ENCODE measurements at regions not wholly inside any gene's neighbourhood (a gene's known extent, or its start where the extent isn't known, plus 50 kb on each side); places are given as distances from the start of the nearest gene placed in this dataset.

GRCh38 chr16:47949276-47949675, 206.5 kb downstream of the ABCC12 start:
- Mint-ChIP-seq H3K27me3 (ENCODE audit: low read depth) (peaks cover 8% of the 10 kb centered on the region), H3K4me1 (ENCODE audit: low read depth) (no peaks in the 10 kb centered on the region), H3K36me3 (ENCODE audit: insufficient read depth) (no peaks in the 10 kb centered on the region), H3K4me3 (no peak overlapping the region), H3K9me3 (no peaks in the 10 kb centered on the region)
- DNase-seq (no peak), ATAC-seq (no peak)

GRCh38 chr16:47947723-47948122, 208.1 kb downstream of the ABCC12 start:
- DNase-seq (no peak), ATAC-seq (no peak)
- Mint-ChIP-seq H3K36me3 (ENCODE audit: insufficient read depth) (no peaks in the 10 kb centered on the region), H3K4me1 (ENCODE audit: low read depth) (no peaks in the 10 kb centered on the region), H3K9me3 (no peaks in the 10 kb centered on the region), H3K4me3 (no peak overlapping the region), H3K27me3 (ENCODE audit: low read depth) (peaks cover 11% of the 10 kb centered on the region)

DNA sequence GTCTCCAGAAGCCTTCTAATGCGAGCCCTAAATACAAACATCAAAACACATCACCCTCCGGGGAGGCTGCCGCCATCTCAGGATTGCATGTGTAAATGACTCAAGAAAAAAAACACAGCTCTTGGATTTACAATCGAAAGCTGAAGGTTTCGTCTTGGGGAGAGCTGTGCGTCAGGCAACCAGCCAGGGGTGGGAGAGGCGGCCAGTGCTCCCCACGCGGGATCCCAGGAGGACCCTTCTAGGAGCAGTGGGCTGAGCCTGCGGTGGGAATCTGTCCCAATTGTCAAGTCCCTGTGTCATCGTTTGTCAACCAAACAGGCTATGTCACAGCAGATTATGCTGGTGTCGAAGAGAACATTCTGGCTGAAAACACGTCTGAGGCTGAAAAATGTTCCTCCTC, 209.7 kb downstream of the ABCC12 start:
- Mint-ChIP-seq H3K4me3 (no peak overlapping the region), H3K4me1 (ENCODE audit: low read depth) (no peaks in the 10 kb centered on the region), H3K9me3 (no peaks in the 10 kb centered on the region), H3K27me3 (ENCODE audit: low read depth) (peaks cover 13% of the 10 kb centered on the region), H3K36me3 (ENCODE audit: insufficient read depth) (no peaks in the 10 kb centered on the region)
- DNase-seq (no peak), ATAC-seq (no peak)

DNA sequence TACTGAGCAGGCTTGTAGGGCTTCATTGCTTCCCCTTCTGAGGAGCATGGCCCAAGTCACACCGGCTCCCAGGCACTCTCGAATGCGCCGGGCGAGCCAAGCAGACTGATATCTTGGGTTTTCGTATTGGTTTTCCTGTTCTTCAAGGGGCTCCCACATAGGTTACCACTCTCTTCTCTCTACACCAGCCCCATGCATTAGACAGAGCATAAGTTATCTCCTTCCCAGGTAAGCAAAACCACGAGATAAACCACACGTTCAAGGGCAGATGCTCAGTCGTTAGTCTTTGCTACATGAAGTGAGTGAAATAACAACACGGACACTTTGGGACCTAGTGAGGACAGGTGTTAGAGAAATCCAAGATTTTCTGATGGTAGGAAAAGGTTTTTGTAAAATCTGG, 211.2 kb downstream of the ABCC12 start:
- DNase-seq (no peak), ATAC-seq (no peak)
- H3K4me1 Mint-ChIP-seq (ENCODE audit: low read depth) = no peaks in the 10 kb centered on the region
- H3K4me3 Mint-ChIP-seq = no peak overlapping the region
- no peaks in the 10 kb centered on the region for H3K9me3 Mint-ChIP-seq
- peaks cover 14% of the 10 kb centered on the region for H3K27me3 Mint-ChIP-seq (ENCODE audit: low read depth)
- H3K36me3 Mint-ChIP-seq (ENCODE audit: insufficient read depth) = no peaks in the 10 kb centered on the region

GRCh38 chr16:47943235-47943634, 212.6 kb downstream of the ABCC12 start:
- H3K36me3 Mint-ChIP-seq (ENCODE audit: insufficient read depth) = no peaks in the 10 kb centered on the region
- DNase-seq (no peak), ATAC-seq (no peak)
- H3K4me3 Mint-ChIP-seq = no peak overlapping the region
- H3K27me3 Mint-ChIP-seq (ENCODE audit: low read depth) = peaks cover 14% of the 10 kb centered on the region
- H3K4me1 Mint-ChIP-seq (ENCODE audit: low read depth) = no peaks in the 10 kb centered on the region
- no peaks in the 10 kb centered on the region for H3K9me3 Mint-ChIP-seq

GRCh38 chr16:47940466-47940865, 215.3 kb downstream of the ABCC12 start:
- Mint-ChIP-seq H3K9me3 (no peaks in the 10 kb centered on the region), H3K27me3 (ENCODE audit: low read depth) (peaks cover 7% of the 10 kb centered on the region), H3K4me1 (ENCODE audit: low read depth) (no peaks in the 10 kb centered on the region), H3K4me3 (no peak overlapping the region), H3K36me3 (ENCODE audit: insufficient read depth) (no peaks in the 10 kb centered on the region)
- DNase-seq (no peak), ATAC-seq (no peak)

- H3K27me3 Mint-ChIP-seq (ENCODE audit: low read depth) = peaks cover 7% of the 10 kb centered on the region
These were observed 216.1 kb downstream of the ABCC12 start for GRCh38 chr16:47939680-47940079.

DNA sequence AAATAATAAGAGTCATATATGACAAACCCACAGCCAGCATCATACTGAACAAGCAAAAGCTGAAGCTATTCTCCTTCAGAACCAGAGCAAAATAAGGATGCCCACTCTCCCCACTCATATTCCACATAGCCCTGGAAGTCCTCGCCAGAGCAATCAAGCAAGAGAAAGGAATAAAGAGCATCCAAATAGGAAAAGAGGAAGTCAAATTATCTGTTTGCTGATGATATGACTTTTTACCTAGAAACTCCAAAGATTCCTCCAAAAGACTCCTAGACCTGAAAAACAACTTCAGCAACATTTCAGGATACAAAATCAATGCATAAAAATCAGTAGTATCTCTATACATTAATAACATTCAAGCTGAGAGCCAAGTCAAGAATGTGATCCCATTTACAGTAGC, 217.5 kb downstream of the ABCC12 start:
- Mint-ChIP-seq H3K36me3 (ENCODE audit: insufficient read depth) (no peaks in the 10 kb centered on the region), H3K9me3 (peaks cover 4% of the 10 kb centered on the region), H3K4me3 (no peak overlapping the region), H3K27me3 (ENCODE audit: low read depth) (peaks cover 4% of the 10 kb centered on the region), H3K4me1 (ENCODE audit: low read depth) (no peaks in the 10 kb centered on the region)
- DNase-seq (no peak), ATAC-seq (no peak)

More at GRCh38 chr16:47939680-47940079, 216.1 kb downstream of the ABCC12 start:
- ATAC-seq = no peak
- no peak for DNase-seq
- no peaks in the 10 kb centered on the region for H3K9me3 Mint-ChIP-seq
- H3K4me3 Mint-ChIP-seq = no peak overlapping the region
- H3K36me3 Mint-ChIP-seq (ENCODE audit: insufficient read depth) = no peaks in the 10 kb centered on the region
- H3K4me1 Mint-ChIP-seq (ENCODE audit: low read depth) = no peaks in the 10 kb centered on the region

DNA sequence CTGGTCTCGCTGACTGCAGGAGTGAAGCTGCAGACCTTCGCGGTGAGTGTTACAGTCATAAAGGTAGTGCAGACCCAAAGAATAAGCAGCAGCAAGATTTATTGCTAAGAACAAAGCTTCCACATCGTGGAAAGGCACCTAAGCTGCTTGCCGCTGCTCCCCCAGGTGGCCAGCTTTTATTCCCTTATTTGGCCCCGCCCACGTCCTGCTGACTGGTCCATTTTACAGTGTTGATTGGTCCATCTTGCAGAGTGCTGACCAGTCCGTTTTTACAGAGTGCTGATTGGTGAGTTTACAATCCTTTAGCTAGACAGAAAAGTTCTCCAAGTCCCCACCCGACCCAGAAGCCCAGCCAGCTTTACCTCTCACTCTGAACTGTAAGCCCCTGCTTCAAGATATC, 227.8 kb downstream of the ABCC12 start:
- ATAC-seq (no peak), DNase-seq (no peak)
- Mint-ChIP-seq H3K9me3 (no peaks in the 10 kb centered on the region), H3K4me3 (no peak overlapping the region), H3K27me3 (ENCODE audit: low read depth) (peaks cover 2% of the 10 kb centered on the region), H3K4me1 (ENCODE audit: low read depth) (no peaks in the 10 kb centered on the region), H3K36me3 (ENCODE audit: insufficient read depth) (no peaks in the 10 kb centered on the region)

- H3K4me3 Mint-ChIP-seq = no peak overlapping the region
- H3K4me1 Mint-ChIP-seq (ENCODE audit: low read depth) = no peaks in the 10 kb centered on the region
- ATAC-seq (no peak), DNase-seq (no peak)
- no peaks in the 10 kb centered on the region for H3K36me3 Mint-ChIP-seq (ENCODE audit: insufficient read depth)
- peaks cover 2% of the 10 kb centered on the region for H3K27me3 Mint-ChIP-seq (ENCODE audit: low read depth)
- H3K9me3 Mint-ChIP-seq = no peaks in the 10 kb centered on the region
These were observed 228.5 kb downstream of the ABCC12 start for GRCh38 chr16:47927330-47927729.

DNA sequence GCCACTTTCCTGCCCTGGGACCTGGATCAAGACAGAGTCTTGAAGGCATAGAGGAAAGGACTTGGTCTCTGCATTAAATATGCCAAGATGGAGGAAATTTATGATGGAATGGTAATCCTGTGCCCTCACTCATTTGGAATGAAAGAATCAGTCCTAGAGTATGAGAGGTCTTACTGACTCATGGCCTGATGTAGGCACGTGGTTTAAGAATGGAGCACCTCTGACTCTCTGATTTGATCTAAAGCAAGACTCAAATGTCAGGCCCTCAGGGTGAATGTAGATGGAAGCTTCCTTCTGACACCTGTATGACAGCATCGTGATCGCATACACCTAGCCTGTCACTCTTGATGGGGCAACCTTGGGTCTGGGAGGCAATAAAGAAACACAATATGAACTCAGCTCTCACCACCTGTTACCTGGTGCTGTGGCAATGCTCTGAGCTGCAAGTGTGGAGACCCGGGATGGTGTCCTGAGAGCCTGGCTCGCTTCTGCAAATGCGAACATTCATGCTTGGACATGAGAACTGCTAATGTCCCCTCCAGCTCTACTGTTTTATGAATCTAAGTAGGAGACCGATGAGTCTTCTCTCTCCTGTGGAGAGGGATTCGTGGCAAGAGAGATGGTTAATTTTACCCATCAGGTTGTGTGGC, 229.9 kb downstream of the ABCC12 start:
- H3K4me3 Mint-ChIP-seq = no peak overlapping the region
- H3K36me3 Mint-ChIP-seq (ENCODE audit: insufficient read depth) = no peaks in the 10 kb centered on the region
- ATAC-seq = no peak
- peaks cover 2% of the 10 kb centered on the region for H3K27me3 Mint-ChIP-seq (ENCODE audit: low read depth)
- no peak for DNase-seq
- H3K9me3 Mint-ChIP-seq = no peaks in the 10 kb centered on the region
- no peaks in the 10 kb centered on the region for H3K4me1 Mint-ChIP-seq (ENCODE audit: low read depth)

GRCh38 chr16:47924950-47925349, 230.8 kb downstream of the ABCC12 start:
- no peak overlapping the region for H3K4me3 Mint-ChIP-seq
- H3K4me1 Mint-ChIP-seq (ENCODE audit: low read depth) = no peaks in the 10 kb centered on the region
- ATAC-seq (no peak), DNase-seq (no peak)
- H3K27me3 Mint-ChIP-seq (ENCODE audit: low read depth) = peaks cover 2% of the 10 kb centered on the region
- H3K9me3 Mint-ChIP-seq = no peaks in the 10 kb centered on the region
- H3K36me3 Mint-ChIP-seq (ENCODE audit: insufficient read depth) = no peaks in the 10 kb centered on the region

DNA sequence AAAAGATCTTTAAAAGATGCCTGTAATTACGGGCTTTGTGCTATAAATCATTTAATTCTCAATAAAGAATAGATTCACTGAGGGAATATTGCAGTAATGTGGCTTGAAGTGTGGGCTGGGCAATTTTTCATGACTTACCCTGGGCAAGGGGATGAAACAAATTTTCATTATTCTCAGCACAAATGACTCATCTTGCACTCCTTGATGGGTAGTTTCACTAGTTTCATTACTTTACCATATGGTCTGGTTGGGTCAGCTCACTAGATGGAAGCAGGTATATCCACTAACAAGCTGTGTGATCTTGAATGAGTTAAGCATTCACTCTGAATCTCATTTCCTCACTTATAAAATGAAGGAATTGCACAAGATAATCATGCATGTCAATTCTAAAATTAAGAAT, 234.3 kb downstream of the ABCC12 start:
- Mint-ChIP-seq H3K27me3 (ENCODE audit: low read depth) (peaks cover 5% of the 10 kb centered on the region), H3K36me3 (ENCODE audit: insufficient read depth) (no peaks in the 10 kb centered on the region), H3K9me3 (no peaks in the 10 kb centered on the region), H3K4me3 (no peak overlapping the region), H3K4me1 (ENCODE audit: low read depth) (no peaks in the 10 kb centered on the region)
- DNase-seq (no peak), ATAC-seq (no peak)

- Mint-ChIP-seq H3K4me3 (no peak overlapping the region), H3K4me1 (ENCODE audit: low read depth) (no peaks in the 10 kb centered on the region), H3K27me3 (ENCODE audit: low read depth) (peaks cover 5% of the 10 kb centered on the region), H3K9me3 (no peaks in the 10 kb centered on the region), H3K36me3 (ENCODE audit: insufficient read depth) (no peaks in the 10 kb centered on the region)
- DNase-seq = no peak
- ATAC-seq = no peak
These were observed 235.1 kb downstream of the ABCC12 start for GRCh38 chr16:47920709-47921108.

- no peak overlapping the region for H3K4me3 Mint-ChIP-seq
- no peaks in the 10 kb centered on the region for H3K36me3 Mint-ChIP-seq (ENCODE audit: insufficient read depth)
- peaks cover 3% of the 10 kb centered on the region for H3K27me3 Mint-ChIP-seq (ENCODE audit: low read depth)
- H3K9me3 Mint-ChIP-seq = no peaks in the 10 kb centered on the region
- H3K4me1 Mint-ChIP-seq (ENCODE audit: low read depth) = no peaks in the 10 kb centered on the region
- ATAC-seq (no peak), DNase-seq (no peak)
These were observed 238.7 kb downstream of the ABCC12 start for GRCh38 chr16:47917118-47917517.

DNA sequence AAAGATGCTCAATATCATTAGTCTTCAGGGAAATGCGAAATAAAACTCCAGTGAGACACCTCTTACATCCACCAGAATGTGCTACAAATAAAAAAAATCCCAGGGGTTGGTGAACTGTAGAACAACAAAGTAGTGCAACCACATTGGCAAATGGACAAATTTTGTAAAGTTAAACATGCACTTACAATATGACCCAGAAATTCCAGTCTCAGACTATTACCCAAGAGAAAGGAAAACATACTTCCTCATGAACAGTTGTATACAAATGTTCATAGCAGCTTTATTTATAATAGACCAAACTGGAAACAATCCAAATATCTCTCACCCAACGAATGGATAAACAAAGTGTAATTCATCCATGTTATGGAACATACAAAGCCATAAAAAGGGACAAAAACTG, 239.5 kb downstream of the ABCC12 start:
- no peaks in the 10 kb centered on the region for H3K4me1 Mint-ChIP-seq (ENCODE audit: low read depth)
- ATAC-seq (no peak), DNase-seq (no peak)
- H3K36me3 Mint-ChIP-seq (ENCODE audit: insufficient read depth) = no peaks in the 10 kb centered on the region
- no peaks in the 10 kb centered on the region for H3K9me3 Mint-ChIP-seq
- peaks cover 3% of the 10 kb centered on the region for H3K27me3 Mint-ChIP-seq (ENCODE audit: low read depth)
- no peak overlapping the region for H3K4me3 Mint-ChIP-seq
